GM21529 (cell line): ENCODE measurements at regions not wholly inside any gene's neighbourhood (a gene's known extent, or its start where the extent isn't known, plus 50 kb on each side); places are given as distances from the start of the nearest gene placed in this dataset.
A peak's percentile ranks its signal among the peaks of the same experiment; 100 is the strongest.

Source experiments
- ATAC-seq: cut with Tn5 transposase; IDR thresholded peaks from one replicate; pipeline ENCODE4 v1.9.1; 2021; ENCODE audit not compliant: unreplicated experiment

- ATAC-seq, result no peak
Measured at GRCh38 chr13:40109351-40109844, 453.9 kb downstream of the COG6 start.

DNA sequence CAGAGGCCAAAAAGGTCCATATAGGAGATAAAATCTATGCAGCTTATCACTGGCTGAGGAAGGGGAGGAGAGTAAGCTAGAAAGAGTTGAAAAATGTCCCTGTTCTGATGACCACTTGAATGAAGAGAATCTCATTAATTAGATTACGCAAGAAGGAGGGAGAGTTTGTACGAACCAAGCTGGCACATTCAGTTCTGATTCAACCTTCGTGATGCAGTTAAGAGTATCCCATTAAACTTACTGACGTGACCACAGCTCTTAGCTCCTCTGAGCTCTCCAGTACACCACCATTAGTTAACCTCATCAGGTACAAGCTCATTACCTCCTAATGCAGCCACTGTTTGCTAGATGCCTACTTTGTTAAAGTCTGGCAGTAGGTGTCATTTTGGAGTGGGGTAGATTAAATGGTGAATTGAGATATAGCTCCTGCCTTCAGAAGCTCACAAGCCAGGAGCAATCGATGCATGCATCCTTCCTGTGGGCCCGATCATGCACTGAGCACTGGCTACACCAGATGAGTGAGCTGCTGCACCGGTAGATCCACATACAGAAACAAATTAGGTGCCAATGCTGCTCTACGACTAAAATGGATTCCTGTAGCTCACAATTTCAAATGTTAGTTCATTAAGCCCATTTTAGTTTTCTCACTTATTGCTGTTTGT is 458.3 kb downstream of the COG6 start:
- no peak for ATAC-seq

- ATAC-seq, result no peak
Measured at GRCh38 chr13:40114305-40114896, 458.9 kb downstream of the COG6 start.

DNA sequence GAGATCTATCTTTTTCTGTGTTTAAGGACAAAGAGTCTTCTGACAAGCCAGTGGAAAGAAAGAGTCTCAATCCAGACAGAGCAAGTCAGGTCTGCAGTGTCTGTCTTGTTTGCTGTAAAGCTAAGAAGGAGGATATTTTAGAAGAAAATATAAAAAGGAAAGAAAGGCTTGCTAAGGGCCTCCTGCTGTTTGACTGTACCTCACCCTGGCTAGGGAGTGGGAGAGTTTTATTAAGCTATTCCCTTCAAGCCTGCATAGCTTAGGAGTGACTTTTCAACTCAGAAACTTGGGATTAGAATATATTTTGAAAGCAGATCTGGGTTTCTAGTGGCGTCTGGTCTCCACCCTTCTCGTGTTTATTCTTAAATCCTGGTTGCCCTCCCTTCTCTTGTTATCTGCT is 460.0 kb downstream of the COG6 start:
- ATAC-seq, result no peak

- peak; percentile 67 for ATAC-seq
Measured at GRCh38 chr13:40116008-40116407, 460.5 kb downstream of the COG6 start.

DNA sequence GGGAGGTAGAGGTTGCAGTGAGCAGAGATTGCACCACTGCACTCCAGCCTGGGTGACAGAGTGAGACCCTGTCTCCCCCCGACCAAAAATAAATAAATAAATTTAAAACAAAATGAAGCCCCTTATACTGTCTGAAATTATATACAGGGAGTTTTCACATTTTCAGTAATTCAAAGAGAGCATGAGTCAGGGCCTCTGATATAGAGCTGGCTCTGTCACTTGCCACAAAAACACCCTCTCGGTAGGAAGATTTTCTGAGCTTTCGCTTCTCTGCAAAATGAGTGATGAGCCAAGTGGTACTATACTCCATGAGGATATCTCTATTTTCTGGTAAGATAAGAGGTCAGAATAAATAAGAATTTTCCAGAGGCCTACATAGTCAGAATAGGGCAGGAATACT is 462.9 kb downstream of the COG6 start:
- no peak for ATAC-seq

- no peak for ATAC-seq
Measured at GRCh38 chr13:40119852-40120251, 464.4 kb downstream of the COG6 start.

GRCh38 chr13:40120288-40120687 is 464.8 kb downstream of the COG6 start:
- no peak for ATAC-seq

- ATAC-seq, result no peak
Measured at GRCh38 chr13:40120781-40121180, 465.3 kb downstream of the COG6 start.

DNA sequence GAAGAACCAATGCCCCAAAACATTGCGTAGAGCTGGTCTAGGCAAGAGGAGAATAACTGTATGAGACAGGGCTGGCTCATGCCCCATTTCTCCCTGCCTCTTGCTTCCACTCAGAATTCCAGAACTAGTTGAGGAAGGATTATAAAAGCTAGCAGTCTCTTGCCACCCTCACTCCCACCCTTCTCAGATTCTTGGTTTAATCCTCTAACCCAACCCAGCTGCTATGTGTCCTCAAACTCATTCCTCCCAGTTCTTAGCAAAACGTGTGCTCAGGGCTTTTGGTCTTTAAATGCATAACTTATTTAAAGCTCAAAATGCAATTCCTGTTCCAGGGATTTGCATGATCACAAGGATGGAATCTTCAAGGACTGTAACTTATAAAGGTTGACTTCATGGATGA is 466.3 kb downstream of the COG6 start:
- no peak for ATAC-seq

DNA sequence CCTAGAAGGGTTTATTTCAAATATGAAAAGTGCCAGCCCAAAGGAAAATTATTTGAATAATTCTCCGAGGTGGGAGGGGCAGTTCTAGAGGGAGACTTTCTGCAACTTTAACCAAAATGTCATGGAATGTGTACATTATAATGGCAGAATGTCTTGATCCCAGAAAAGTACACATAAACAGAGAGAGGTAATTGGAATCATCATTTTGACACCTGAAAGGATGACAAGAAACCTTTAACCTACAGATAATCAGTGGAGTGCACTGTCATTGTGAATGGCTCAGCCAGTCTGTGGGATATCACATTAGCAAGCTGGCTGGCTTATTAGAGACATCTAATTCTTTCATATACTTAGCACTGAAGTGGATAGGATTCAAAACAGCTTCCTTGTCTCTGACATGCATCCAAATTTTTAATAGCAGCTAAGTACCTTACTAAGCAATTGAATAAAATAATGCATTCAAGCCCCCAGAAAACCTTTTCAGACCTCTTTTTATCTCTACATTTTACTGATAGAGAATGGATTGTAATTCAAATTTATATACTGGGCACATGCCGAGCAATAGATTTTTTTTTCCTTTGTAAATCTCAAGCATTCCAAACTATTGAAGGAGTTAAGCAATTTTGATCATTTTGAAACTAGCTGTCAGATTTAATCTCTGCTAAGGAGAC is 468.6 kb downstream of the COG6 start:
- no peak for ATAC-seq

DNA sequence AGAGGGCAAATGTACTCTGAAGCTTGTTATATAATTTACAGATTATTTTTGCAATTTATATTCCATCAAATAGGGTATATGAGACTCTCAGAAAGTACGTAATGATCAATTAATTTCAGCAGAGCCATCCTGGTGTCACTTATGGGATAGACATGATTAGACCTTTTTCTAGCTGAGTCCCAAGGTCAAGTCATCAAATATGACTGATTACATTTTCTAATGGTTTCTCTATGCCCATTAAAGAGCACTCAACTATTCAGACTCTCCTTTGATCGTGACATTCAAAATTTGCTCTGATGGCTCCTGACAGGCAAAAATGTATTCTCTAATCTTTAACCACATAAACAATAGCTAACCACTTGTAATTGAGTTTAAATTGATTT is 469.2 kb downstream of the COG6 start:
- no peak for ATAC-seq

GRCh38 chr13:40125336-40125735 is 469.9 kb downstream of the COG6 start:
- ATAC-seq, result no peak

GRCh38 chr13:40126306-40127085 is 471.0 kb downstream of the COG6 start:
- no peak for ATAC-seq

DNA sequence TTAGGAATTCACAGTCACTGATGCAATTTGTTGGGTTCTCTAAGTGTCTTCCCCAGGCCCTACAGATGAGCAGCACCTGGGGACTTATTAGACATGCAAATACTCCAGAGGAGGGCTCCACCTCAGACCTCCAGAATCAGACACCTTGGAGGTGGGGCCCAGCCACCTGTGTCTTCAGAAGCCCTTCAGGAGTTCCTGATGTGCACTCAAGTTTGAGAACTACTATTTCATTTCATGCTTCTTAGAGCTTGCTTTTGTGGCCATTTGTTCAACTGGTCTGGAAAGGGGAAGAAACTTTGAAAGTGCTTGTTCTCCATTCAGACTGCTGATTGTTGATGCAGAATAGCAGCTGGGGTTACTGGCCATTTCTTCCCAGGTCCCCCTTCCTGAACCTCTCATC is 472.0 kb downstream of the COG6 start:
- ATAC-seq, result no peak

DNA sequence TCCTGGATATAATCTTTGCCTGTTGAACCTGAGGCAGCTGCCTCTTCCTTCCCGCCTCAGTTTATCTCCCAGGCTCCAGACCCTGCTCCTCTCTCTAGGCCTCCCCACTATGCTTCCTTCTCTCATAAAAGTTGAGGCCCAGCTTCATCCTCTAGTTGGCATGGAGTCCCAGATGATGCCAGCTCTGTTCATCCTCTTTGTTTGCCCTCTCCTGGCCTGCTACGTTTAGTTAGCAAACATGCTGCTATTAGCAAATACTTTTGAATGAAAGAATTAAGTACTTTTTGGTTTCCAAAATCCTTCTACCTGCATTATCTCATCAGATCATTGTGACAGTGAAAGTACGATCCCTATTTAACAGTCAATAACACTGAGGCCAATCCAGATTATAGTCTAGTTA is 472.5 kb downstream of the COG6 start:
- ATAC-seq, result no peak

- no peak for ATAC-seq
Measured at GRCh38 chr13:40129467-40129866, 474.0 kb downstream of the COG6 start.

GRCh38 chr13:40130871-40131636 is 475.6 kb downstream of the COG6 start:
- ATAC-seq, result no peak

GRCh38 chr13:40132249-40132648 is 476.8 kb downstream of the COG6 start:
- ATAC-seq, result no peak

- no peak for ATAC-seq
Measured at GRCh38 chr13:40136896-40137295, 481.4 kb downstream of the COG6 start.

DNA sequence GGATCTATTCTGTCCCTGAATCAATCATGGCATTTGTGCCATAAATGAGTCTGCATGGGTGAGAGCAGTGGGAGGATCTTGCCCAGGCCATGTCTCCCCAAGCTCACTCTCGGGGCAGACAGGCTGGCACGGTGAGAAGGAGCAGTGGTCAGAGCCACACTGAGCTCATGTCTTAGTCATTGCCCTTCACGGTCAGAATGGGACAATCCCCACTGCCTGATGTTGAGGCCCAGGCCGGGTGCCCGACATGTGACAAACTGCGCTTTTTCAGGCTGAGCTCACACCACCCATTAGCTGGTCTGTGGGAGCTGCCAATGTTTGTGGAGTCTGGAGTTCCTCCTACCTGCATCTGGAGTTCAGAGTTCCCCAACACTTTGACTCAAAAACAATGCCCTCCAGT is 481.9 kb downstream of the COG6 start:
- no peak for ATAC-seq
